PC-3 (cell line): ENCODE measurements at regions not wholly inside any gene's neighbourhood (a gene's known extent, or its start where the extent isn't known, plus 50 kb on each side); places are given as distances from the start of the nearest gene placed in this dataset.

Experiments used
- CTCF ChIP-seq: fragments of 300-600 bp; sonication (generic); conservative IDR thresholded peaks from 2 replicates; pipeline ENCODE4 v1.5.1; 2017; ENCODE audit warnings: antibody characterized with exemption, low read depth, mild to moderate bottlenecking, low read length
- EZH2phosphoT487 ChIP-seq: fragments of 300-600 bp; sonication (generic); IDR thresholded peaks from 2 replicates; pipeline ENCODE4 v1.6.1; 2018; ENCODE audit warnings: mild to moderate bottlenecking, antibody characterized with exemption, low read length, borderline replicate concordance

GRCh38 chr13:94849254-94849653 is 136.9 kb upstream of the SOX21 start:
- TF ChIP-seq CTCF, result no peak
- no peak for TF ChIP-seq EZH2phosphoT487
